ENCODE measurements at regions not wholly inside any gene's neighbourhood (a gene's known extent, or its start where the extent isn't known, plus 50 kb on each side); places are given as distances from the start of the nearest gene placed in this dataset.

- no peak for ATAC-seq
- intact Hi-C loops (cut with DNase I) = no loop called here
- no peak for DNase-seq (ENCODE audit: low spot score)
Observed at GRCh38 chrX:21126661-21127060, 247.6 kb upstream of the CNKSR2 start.

DNA sequence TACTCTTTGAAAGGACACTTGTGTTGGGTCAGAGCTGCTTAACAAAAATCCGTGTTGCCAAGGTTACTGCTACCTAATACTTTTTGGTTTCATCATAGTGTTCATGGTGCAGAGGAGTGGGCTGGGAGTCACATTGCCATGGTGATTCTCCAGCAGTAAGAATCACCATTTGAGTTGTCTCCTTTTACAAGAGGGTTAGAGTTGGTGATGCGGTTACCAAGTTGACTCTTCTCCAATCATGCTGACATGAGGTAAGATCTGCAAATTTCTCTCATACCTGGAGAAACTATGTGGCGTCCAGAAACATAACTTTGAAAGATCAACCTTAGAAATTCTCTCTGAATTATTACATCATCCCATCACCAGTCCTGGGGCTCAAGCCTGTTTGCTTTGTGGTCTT lies 242.9 kb upstream of the CNKSR2 start:
- ATAC-seq = no peak
- DNase-seq (ENCODE audit: low spot score) = no peak
- intact Hi-C loops (cut with DNase I) = no loop called here

DNA sequence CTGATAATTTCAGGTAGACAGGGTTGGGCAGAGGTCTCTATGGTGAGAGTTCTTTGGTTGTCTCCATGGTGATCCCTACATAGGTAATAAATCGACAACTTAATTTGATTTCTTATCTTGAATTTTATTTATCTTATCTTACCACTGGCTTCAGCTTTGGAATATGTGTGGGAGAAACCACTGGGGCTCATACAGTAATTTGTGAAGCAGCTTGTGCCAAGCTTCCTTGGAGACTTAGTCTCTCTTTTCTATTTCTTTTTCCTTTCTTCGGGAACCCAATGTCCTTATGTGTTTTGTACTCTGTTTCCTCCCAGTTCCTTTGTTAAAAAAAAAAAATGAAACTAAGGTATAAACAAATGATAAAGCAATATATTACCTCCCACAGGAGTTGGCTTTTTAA lies 242.4 kb upstream of the CNKSR2 start:
- ATAC-seq (no peak), DNase-seq (ENCODE audit: low spot score) (no peak)
- intact Hi-C loops (cut with DNase I) = no loop called here

DNA sequence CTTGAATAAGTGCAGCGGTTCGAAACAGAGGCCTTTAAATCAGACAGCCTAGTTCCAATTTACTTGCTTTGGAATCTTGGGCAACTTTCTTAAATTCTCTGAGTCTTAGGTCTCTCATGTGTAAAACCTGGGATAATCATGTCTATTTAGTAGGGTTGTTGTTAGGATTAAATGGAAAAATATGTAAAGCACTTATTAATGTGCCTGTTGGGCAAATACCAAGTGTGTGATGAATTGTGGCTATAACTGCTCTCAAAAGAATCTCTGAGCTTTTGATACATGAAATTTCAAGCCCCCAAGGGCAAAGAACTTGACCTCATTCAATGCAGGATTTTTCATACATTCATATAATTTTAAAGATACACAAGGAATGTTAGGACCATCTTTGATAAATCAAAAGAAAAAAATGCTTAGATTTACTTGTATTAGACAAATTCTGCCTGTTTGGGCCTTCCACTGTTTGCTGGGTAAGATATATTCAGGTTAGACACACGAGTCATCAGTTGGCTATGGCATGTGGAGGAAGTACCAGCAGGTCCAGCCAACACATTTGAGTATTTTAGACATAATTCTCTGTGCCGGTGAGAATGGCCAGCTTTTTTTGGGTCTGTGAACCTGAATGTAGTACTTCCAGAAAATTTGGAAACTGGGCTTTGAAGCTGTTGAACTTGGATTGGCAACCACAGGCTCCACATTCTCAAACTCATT lies 241.4 kb upstream of the CNKSR2 start:
- intact Hi-C loops (cut with DNase I) = no loop called here
- no peak for DNase-seq (ENCODE audit: low spot score)
- ATAC-seq = peak; percentile 36

- intact Hi-C loops (cut with DNase I) = no loop called here
- DNase-seq (ENCODE audit: low spot score) = no peak
- ATAC-seq = no peak
Observed at GRCh38 chrX:21150208-21150607, 224.0 kb upstream of the CNKSR2 start.

DNA sequence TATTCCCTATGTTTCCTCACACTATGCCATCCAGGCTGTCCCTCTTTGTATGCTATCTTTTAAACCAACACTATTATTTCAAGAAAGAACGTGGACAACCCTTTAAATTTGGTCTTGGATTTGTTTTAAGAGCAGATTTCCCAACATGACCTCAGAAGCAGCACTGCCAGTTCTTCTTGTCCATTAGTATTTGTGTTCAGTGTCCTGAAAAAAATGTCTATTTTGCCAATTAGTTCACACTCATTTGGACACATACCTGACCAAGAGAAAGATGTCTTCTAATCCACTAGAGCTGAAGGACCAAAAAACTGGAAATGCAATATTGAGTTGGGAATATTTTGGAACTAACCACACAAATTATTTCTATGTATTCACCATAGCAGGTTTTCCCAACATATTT lies 223.2 kb upstream of the CNKSR2 start:
- intact Hi-C loops (cut with DNase I) = no loop called here
- ATAC-seq (peak; percentile 9), DNase-seq (ENCODE audit: low spot score) (no peak)

- peak; percentile 55 for ATAC-seq
- no peak for DNase-seq (ENCODE audit: low spot score)
- intact Hi-C loops (cut with DNase I) = no loop called here
Observed at GRCh38 chrX:21153033-21153432, 221.2 kb upstream of the CNKSR2 start.

DNA sequence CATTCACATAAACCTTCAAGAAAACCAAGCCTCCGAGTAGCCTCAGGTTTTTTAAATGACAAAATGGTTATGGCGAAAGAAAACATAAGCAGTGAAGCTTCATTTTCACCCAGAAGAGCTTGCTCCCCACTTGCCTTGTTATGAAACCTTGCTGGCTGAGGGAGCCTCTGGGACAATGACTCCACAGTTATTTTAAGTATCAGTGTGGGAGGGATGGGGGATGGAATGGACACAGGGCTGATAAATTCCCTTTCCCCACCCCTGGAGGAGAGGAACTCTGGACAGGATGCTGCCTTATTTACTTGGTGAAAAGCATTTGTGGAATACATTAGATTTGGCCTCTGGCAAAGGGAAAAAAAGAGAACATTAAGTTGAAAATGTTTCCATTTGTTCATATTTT lies 220.7 kb upstream of the CNKSR2 start:
- DNase-seq (ENCODE audit: low spot score) (no peak), ATAC-seq (peak; percentile 95)
- intact Hi-C loops (cut with DNase I) = no loop called here

DNA sequence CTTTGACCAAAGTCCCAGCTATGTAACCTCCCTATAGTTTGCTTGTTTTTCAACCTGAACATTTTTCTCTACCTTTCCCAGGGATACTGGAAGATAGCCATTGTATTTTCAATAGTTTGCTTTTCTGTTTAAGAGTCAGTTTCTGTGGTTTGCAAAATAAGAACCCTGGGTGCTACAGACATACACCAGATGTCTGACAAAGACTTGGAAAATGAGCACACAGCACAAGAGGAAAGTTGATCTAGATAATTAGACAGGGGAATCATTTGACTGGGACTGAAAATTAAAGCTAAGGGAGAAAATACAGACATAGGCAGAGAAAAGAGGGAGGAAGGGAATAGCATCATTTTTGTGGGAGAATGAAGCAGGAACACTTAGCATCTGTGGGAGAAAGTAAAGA lies 218.3 kb upstream of the CNKSR2 start:
- intact Hi-C loops (cut with DNase I) = no loop called here
- ATAC-seq (no peak), DNase-seq (ENCODE audit: low spot score) (no peak)

GRCh38 chrX:21156632-21157031 lies 217.6 kb upstream of the CNKSR2 start:
- DNase-seq (ENCODE audit: low spot score) = no peak
- intact Hi-C loops (cut with DNase I) = no loop called here
- no peak for ATAC-seq

- ATAC-seq (no peak), DNase-seq (ENCODE audit: low spot score) (no peak)
- intact Hi-C loops (cut with DNase I) = no loop called here
Observed at GRCh38 chrX:21158678-21159077, 215.5 kb upstream of the CNKSR2 start.

DNA sequence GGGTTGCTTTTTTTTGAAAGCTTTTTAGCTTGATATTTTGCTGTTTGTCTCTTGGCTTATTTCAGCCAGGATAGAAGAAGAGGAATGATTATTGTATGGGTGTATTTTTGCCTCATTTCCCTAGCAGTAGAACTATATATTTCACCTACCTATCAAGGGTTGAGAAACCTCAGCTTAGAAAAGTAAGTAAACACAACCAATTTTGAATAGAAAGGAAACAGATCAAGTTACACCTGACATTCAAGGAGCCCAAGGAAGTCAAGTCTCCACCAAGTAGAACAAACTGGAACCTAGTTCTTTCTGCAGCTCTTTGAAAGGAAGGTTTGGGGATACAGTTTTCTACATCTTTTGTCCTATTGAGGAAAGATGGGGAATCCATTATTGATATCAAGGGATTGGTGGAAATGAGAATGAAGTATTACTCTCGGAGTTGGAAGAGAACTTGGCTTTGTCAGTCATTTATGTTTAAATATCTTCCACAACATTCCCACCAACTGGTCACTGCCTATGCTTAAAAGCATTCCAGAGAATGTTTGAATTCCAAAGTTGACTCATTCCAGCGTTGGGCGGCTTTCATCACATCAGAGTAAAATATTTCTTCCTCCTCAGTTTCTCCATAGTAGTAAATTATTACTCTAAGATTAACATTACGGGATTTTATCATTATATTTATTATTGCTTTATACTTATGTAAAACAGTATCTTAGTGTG lies 207.8 kb upstream of the CNKSR2 start:
- DNase-seq (ENCODE audit: low spot score) = no peak
- intact Hi-C loops (cut with DNase I) = no loop called here
- ATAC-seq = no peak

- DNase-seq (ENCODE audit: low spot score) = no peak
- ATAC-seq = no peak
- intact Hi-C loops (cut with DNase I) = no loop called here
Observed at GRCh38 chrX:21167011-21167410, 207.2 kb upstream of the CNKSR2 start.

GRCh38 chrX:21167494-21167893 lies 206.7 kb upstream of the CNKSR2 start:
- no peak for DNase-seq (ENCODE audit: low spot score)
- intact Hi-C loops (cut with DNase I) = no loop called here
- no peak for ATAC-seq

DNA sequence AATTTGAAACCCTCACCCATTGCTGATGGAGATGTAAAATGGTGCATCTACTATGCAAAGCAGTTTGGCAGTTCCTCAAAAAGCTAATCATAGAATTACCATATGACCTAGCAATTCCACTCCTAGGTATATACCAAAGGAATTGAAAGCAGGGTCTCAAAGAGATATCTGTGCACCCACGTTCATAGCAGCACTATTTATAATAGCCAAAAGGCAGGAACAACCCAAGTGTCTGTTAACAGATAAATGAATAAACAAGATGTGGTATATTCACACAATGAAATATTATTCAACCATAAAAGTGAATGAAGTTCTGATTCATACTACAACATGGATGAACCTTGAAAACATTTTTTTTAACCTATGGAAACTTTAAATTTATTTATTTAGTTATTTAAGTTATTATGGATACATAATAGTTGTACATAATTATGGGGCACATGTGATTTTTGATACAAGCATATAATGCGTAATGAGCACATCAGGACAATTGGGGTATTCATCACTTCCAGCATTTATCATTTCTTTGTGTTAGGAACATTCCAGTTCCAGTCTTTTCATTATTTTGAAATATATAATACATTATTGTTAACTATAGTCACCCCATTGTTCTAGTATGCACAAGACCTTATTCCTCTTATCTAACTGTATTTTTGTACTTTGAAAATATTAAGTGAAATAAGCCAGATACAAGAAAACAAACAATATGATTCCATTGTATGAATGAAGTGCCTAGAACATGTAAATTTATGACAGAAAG lies 205.6 kb upstream of the CNKSR2 start:
- DNase-seq (ENCODE audit: low spot score) = no peak
- no peak for ATAC-seq
- intact Hi-C loops (cut with DNase I) = no loop called here

- no peak for DNase-seq (ENCODE audit: low spot score)
- ATAC-seq = no peak
- intact Hi-C loops (cut with DNase I) = no loop called here
Observed at GRCh38 chrX:21171181-21171580, 203.0 kb upstream of the CNKSR2 start.

DNA sequence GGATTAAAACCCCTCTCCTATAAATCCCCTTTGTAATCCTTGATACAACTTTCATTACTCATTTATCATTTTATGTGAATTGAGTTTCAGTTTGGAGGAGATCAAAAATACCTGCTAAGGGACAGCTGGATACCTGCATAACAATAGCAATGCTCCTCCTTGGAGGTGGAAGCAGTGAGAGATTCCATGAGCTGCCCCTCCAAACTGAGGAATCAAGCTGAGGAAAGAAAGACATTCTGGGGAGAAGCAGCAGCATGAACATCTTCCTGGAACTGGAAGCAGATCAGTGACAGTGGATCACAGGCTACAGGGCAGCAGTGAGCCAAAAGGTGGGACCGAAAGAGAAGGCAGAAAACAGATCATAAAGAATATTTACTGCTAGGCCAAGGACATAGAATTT lies 199.8 kb upstream of the CNKSR2 start:
- DNase-seq (ENCODE audit: low spot score) (no peak), ATAC-seq (no peak)
- intact Hi-C loops (cut with DNase I) = no loop called here

DNA sequence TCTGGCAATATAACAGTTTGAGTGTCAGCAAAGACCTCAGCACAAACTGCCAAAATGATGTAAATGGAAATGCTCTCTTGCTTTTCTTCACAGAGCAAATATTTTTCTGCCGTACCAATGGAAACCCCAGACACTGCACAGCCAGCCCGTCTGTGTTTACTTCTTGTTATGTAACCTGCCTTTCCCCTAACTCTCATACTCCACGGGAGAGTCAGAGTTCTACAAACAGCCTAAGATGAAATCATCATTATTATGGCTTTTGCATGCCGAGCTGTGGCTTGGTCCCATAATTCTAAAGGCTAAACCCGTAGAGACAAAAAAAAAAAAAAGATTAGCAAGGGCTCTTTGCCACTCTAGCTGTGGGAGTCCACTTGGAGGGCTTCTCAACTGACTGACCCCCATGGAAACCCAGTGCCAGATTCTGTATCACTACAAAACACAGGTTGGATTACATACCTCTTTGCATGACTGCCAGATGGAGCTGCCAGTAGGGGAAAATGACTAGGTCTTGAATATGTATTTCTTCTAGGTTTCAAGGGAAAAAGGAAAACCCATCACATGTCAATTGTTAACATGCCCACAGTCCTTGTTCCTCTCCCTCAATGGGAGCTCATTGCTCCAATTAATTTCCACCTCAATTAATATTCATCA lies 197.2 kb upstream of the CNKSR2 start:
- intact Hi-C loops (cut with DNase I) = no loop called here
- no peak for DNase-seq (ENCODE audit: low spot score)
- peak; percentile 63 for ATAC-seq

DNA sequence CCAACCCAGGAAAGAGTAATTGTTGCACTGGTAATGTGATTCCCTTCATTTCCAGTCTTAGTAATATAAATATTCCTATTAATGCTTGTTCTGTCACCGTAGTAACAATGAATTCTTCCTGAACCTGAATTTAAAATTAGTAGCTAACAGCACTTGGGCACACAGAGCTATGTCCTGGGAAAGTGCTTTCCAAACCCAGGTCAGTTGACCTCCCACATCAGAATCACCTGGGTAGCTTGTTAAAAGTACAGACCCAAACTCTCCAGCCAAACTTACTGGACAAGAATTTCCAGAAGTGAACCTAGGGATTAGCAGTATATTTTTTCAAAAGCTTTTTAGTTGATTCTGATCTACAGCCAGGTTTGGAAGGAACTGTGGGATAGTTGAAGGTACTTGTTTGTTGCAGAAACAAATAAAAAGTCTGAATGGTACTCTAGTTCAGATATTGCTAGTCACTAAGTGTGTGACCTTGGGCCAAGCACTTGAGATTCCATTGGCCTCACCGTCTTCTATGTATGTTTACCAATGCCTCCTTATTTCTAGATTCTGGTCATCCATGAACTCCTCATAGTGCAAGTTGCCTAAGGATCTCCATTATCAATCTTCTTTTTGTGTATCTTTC lies 192.9 kb upstream of the CNKSR2 start:
- intact Hi-C loops (cut with DNase I) = no loop called here
- no peak for DNase-seq (ENCODE audit: low spot score)

More for the DNA sequence above, 192.9 kb upstream of the CNKSR2 start:
- ATAC-seq = no peak
